ENCODE measurements at regions not wholly inside any gene's neighbourhood (a gene's known extent, or its start where the extent isn't known, plus 50 kb on each side); places are given as distances from the start of the nearest gene placed in this dataset.
A peak's percentile ranks its signal among the peaks of the same experiment; 100 is the strongest.

GRCh38 chr16:86662195-86662594, 83.8 kb downstream of the FOXL1 start:
- in situ Hi-C loops (cut with HindIII; ENCODE audit: low pct_unique_long_range_greater_than_20kb, low sequenced_read_pairs): no loop called here
- no peak for DNase-seq (ENCODE audit: low read depth, low spot score)

- in situ Hi-C loops (cut with HindIII; ENCODE audit: low pct_unique_long_range_greater_than_20kb, low sequenced_read_pairs): no loop called here
- no peak for DNase-seq (ENCODE audit: low read depth, low spot score)
Observed at GRCh38 chr16:86662740-86663139, 84.4 kb downstream of the FOXL1 start.

DNA sequence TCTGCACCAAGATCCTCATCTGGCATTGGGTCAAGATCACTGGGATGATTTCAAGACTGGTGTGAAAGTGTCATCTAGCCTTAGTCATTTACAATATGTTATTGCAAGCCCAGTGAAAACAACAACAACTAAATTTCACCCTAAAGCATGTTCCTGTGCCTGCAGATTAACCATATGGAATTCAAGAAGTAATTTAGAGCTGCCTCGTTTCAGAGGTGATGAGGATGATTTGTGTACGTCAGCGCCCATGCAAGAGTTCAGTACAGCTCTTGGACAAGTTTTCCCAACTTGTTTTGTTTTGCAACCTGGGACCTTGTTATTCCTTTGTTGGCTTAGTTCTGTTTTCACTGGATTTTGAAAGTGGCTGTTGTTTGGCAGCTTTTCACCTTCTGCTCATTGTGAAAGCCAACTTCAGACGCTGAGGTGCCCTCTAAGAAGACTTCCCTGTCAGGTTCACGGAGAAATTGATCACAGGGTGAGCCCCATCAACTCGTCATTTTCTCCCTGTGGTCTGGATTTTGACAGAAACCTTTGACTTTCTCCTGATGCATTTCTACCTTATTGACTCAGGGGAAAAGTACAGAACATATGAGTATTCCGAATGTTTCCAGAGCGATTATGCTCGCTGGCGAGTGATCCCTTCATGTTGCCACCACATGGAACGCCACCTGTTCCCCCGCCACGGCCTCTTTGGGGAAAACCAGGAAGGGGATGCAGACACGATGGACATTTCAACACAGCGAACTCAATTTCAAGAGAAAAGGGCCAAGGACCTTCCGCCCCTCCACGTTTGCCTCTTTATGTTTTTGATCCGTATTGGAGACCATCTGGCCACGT, 85.6 kb downstream of the FOXL1 start:
- in situ Hi-C loops (cut with HindIII; ENCODE audit: low pct_unique_long_range_greater_than_20kb, low sequenced_read_pairs): no loop called here
- DNase-seq (ENCODE audit: low read depth, low spot score): no peak

DNA sequence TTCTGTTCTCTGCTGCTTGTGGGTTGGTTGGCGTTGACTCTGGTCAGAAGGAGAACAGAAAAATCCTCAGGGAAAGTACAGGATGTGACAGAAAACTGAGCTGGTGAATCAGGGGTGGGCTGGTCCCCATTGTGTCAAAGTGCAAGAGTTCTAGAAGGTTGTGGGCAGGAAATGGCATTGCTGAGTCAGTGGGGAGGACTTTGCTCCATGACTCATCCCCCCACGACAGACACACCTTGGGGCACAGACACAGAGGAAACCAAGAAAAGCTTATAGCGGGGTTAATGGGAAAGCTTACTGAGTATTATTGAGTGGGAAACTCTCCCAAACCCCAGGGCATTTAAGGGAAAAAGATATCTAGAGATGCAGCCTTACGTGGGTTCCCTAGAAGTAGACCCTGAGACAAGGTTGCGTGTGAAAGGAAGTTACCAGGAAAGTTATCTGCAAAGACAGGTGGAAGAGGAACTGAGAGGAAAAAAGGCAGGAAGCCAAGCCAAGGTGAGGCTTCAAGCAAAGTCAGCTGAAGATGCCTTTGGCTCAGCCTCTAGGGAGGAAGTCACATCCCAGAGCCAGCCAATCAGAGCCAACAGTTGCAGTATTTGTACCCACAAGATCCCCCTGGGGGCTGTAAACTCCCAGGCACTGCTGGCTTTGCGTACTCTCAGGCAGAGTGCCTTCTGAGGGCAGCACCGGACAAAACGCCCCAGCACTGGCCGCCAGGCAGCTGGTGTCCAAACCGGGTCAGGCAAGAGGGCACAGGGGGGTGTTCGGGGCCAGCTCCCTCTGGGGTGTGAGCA, 86.4 kb downstream of the FOXL1 start:
- no peak for DNase-seq (ENCODE audit: low read depth, low spot score)
- in situ Hi-C loops (cut with HindIII; ENCODE audit: low pct_unique_long_range_greater_than_20kb, low sequenced_read_pairs): no loop called here

DNA sequence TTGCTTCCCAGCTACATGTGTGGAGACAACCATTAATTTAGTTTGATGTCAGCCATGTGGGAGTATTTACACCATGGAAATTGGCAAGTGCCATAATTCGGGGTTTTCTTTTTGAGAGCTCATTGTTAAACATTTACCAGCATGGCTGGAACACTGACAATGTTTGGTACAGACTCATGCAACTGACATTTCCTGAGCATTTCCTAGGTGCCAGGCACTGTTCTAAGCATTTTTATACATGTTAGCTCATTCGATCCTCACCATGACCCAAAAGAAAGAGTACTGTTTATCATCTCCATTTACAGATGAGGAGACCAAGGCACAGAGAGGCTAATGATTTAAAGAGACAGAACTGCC, 86.9 kb downstream of the FOXL1 start:
- in situ Hi-C loops (cut with HindIII; ENCODE audit: low pct_unique_long_range_greater_than_20kb, low sequenced_read_pairs): no loop called here
- no peak for DNase-seq (ENCODE audit: low read depth, low spot score)

DNA sequence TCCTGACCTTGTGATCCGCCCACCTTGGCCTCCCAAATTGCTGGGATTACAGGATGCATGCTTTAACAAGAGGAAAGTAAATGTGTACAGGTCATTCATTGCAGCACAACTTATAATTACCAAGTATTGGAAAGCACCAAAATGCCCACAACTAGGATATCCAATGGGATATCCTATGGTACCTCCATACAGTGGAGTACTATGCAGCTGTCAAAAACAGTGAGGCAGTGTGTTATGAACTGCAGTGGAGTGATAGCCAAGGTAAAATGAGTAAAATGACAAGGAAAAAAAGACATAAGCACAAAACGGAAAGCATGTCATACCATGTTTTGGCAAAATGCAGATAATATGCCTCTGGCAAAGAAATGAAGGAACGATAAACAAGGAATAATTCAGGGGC, 87.6 kb downstream of the FOXL1 start:
- in situ Hi-C loops (cut with HindIII; ENCODE audit: low pct_unique_long_range_greater_than_20kb, low sequenced_read_pairs): no loop called here
- DNase-seq (ENCODE audit: low read depth, low spot score): no peak

GRCh38 chr16:86667035-86667434, 88.7 kb downstream of the FOXL1 start:
- in situ Hi-C loops (cut with HindIII; ENCODE audit: low pct_unique_long_range_greater_than_20kb, low sequenced_read_pairs): no loop called here

DNA sequence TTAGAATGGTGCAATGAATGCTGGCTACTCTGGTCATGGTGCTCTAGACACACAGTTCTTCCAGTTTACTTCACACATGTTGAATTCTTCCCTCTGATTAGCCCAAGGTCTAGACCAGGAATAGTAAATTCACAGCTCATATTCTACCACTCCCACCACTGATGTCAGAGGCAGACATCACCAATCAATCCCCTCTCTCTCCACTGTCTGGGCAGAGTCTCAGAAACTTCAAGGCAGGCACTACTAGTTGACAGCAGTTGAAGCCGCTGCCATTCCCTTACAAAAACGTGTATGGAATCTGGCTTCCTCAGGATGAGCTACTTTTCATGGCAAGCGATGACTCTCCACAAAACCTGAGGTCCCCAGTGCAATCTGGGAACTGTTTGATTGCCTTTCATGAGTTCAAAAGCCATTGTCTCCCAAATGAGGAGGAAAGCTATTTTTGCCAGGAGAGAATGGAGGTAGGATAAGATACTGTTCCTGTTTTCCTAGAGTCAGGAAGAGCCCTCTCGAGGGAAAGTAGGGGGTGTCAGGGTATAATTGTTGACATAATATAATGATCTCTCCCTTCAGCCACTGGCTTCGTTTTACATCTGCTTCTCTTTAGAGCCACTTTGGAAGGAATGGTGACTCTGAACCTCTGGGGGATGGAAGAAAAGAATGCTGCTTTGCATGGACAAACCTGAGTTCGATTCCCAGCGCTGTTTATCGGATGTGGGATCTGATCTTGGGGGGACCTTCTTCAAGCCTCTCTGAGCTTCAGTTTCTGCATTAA, 90.0 kb downstream of the FOXL1 start:
- peak; percentile 33 for DNase-seq (ENCODE audit: low read depth, low spot score)
- in situ Hi-C loops (cut with HindIII; ENCODE audit: low pct_unique_long_range_greater_than_20kb, low sequenced_read_pairs): no loop called here

More at GRCh38 chr16:86667035-86667434, 88.7 kb downstream of the FOXL1 start:
- DNase-seq (ENCODE audit: low read depth, low spot score): no peak

DNA sequence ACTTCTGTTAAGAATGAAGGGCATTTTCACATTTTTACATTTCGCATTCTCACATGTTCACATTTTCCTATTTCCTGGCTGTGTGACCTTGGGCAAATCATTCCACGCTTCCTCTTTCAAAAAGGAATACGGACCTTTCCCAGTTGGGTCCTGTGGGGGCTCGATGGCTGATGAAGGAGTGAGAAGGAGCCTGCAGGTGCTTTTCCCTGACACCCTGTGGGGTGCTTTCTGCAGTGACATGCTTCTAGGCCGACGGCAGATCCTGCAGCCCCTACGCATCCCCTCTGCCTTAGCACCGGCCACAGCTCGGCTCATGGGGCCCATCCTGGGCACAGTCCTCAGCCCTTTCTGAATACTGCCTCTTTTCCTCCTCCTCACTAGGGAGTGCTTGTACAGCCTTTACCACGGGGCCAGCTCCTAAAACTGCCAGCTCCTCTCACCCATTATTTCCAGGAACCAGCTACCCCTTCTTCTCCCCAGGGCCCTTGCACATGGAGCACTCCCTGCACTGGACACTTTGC, 91.0 kb downstream of the FOXL1 start:
- in situ Hi-C loops (cut with HindIII; ENCODE audit: low pct_unique_long_range_greater_than_20kb, low sequenced_read_pairs): no loop called here
- DNase-seq (ENCODE audit: low read depth, low spot score): no peak

DNA sequence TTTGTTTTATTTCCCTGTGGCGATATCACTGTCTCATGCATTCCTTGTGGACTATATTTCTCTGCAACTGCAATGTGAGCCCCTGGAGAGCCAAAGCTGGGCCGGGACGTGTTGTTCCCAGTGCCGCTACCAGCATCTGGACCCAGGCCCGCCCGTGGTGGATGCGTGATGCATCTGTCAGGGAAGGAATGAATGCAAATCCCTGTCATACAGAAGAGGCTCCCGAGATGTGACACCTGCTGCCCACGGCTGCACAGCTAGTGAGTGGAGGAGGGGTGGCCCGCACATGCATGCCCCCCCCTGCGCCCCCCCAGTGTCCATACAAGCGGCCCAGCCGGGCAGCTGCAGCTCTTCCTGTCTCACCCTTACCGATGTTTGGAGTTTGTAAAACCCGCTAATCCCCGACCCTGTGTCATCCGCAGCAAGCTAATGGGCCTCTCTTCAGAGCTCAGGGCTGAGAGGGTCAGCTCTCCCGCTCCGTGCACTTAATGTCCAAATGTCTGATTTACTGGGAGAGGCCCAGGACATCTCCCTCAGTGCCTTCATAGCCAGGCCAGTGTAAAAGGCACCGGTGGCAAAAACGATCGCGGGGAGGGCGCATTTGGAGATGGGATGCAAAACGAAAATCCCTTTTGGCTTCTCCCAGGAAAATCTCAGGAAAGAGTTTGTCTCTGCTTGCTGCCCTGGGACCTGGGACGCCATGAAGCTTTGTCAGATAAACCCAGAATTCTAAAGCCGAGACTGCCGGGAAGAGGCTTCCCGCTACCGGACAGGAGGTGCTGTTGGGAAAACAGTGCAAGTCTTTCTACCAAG, 91.8 kb downstream of the FOXL1 start:
- DNase-seq (ENCODE audit: low read depth, low spot score): no peak
- in situ Hi-C loops (cut with HindIII; ENCODE audit: low pct_unique_long_range_greater_than_20kb, low sequenced_read_pairs): no loop called here

GRCh38 chr16:86670750-86671234, 92.4 kb downstream of the FOXL1 start:
- no peak for DNase-seq (ENCODE audit: low read depth, low spot score)
- in situ Hi-C loops (cut with HindIII; ENCODE audit: low pct_unique_long_range_greater_than_20kb, low sequenced_read_pairs): no loop called here

DNA sequence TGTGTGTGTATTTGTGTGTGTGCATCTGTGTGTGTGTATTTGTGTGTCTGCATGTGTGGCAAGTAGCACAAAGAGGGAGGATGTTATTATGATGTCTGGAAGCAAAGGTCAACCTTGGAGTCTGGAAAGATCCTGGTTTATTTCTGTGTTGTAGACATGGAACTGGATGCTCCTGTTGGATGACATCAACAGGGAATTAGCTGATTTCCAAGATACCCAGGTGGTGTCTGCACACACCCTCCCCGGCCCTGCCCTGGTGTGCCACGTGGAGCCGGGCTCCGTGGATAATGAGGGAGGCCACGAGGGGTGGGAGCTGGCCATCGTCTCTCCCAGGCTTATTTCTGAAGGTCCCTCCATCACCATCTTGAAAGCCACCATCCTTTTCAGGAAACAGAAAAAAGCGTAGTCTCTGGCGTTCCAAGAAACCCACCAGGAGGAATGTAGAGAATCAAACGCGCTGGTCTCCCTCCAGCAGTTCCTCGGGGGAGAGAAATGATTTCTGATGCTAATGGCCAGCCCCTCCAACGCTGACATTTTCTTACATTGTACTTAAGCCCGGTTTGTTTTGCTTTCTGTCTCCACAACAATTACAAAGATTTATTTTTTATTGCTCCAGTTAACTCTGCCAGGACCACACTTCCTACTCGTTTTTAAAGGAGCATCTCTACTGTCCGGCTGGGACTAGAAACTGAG, 93.3 kb downstream of the FOXL1 start:
- in situ Hi-C loops (cut with HindIII; ENCODE audit: low pct_unique_long_range_greater_than_20kb, low sequenced_read_pairs): no loop called here
- no peak for DNase-seq (ENCODE audit: low read depth, low spot score)

DNA sequence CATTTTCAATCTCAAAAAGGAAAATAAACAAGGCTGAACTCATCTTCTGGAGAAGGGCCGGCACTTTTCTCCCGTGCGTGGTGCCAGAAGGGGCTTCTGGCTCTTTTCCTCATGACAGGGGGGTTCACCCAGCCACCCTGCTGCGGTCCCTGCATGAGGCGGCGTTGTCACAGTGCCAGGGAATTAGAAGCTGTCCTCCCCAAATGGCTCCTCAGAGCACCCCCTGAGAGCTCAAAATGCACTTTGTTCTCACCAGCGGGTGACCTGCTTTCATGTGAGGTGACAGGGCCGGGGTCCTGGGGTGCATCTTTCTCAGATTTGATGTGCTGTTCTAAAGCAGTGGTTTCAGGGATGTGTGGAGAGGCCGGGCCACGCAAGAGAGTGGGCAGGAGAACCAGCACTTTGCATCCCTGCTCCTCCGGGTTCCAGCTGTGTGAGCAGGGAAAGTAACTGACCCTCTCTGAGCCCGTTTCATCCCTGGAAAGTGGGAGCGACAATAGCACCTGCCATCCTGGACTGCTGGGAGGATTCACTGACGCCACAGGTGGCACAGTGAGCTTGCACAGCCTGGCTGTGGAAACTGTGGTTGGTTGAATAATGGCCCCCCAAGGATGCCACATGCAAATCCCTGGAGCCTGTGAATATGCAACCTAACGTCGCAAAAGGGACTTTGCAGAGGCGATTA, 94.0 kb downstream of the FOXL1 start:
- in situ Hi-C loops (cut with HindIII; ENCODE audit: low pct_unique_long_range_greater_than_20kb, low sequenced_read_pairs): no loop called here
- no peak for DNase-seq (ENCODE audit: low read depth, low spot score)

GRCh38 chr16:86673090-86673955, 95.0 kb downstream of the FOXL1 start:
- DNase-seq (ENCODE audit: low read depth, low spot score): no peak
- in situ Hi-C loops (cut with HindIII; ENCODE audit: low pct_unique_long_range_greater_than_20kb, low sequenced_read_pairs): no loop called here

DNA sequence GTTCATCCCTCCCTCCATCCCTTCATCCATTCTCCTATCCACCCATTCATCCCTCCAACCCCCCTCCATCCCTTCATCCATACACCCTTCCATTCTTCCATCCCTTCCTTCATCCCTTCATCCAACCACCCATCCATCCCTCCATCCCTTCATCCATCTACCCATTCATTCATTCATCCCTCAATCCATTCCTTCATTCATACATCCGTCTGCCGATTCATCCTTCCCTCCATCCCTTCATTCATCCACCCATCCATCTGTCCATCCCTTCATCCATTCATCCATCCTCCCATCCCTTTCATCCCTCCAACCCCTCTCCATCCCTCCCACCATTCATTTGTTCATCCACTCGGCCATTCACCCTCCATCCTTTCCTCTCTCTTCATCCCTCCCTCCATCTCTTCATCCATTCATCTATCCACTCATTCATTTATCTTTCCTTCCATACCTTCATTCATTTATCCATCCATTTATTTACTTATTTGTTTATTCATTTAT, 95.7 kb downstream of the FOXL1 start:
- in situ Hi-C loops (cut with HindIII; ENCODE audit: low pct_unique_long_range_greater_than_20kb, low sequenced_read_pairs): no loop called here
- DNase-seq (ENCODE audit: low read depth, low spot score): no peak

Data from SK-MEL-5 (cell line).